ENCODE measurements at regions not wholly inside any gene's neighbourhood (a gene's known extent, or its start where the extent isn't known, plus 50 kb on each side); places are given as distances from the start of the nearest gene placed in this dataset.

DNA sequence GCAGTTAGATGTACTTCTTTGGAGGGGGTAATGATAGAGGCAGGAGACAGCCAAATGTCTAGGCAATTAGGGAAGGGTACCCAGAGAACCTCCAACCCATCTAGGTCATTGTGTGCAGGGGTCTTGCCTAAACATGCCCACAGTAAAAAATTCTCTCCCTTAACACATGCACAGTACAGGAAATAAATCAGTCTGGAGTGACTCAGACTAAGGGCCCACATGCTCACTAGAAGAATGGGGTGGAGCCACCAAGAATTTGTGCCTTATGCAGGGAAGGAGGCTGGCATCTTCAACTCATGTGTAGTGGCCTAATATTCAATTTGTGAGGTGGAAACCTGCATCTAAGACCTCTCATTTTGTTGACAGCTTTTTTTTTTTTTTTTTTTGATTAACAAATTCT is 945.3 kb upstream of the GRIA3 start:
- Histone ChIP-seq H3K36me3 (ENCODE audit: control insufficient read depth, insufficient read depth, low read length) (no peaks in the 10 kb centered on the region), H3K4me3 (no peak overlapping the region), H3K9me3 (replicated peaks; ENCODE audit: control insufficient read depth, insufficient read depth, low read depth, low read length) (no peaks in the 10 kb centered on the region), H3K9me1 (ENCODE audit: control insufficient read depth, insufficient read depth, low read length) (no peaks in the 10 kb centered on the region), H4K20me1 (replicated peaks; ENCODE audit: control insufficient read depth, insufficient read depth, low read length) (no peaks in the 10 kb centered on the region), H3K4me1 (replicated peaks in 1 of 2; ENCODE audit: control insufficient read depth in 2 of 2, insufficient read depth in 2 of 2, low read length in 2 of 2) (no peaks in the 10 kb centered on the region), H3K9ac (ENCODE audit: insufficient read depth in 1 of 2, low read depth in 2 of 2, low read length in 2 of 2) (no peak overlapping the region), H3K27me3 (ENCODE audit: control insufficient read depth in 2 of 2, insufficient read depth in 2 of 2, low read length in 2 of 2) (no peaks in the 10 kb centered on the region), H3K79me2 (ENCODE audit: control insufficient read depth, insufficient read depth, low read length) (no peaks in the 10 kb centered on the region), H3K27ac (ENCODE audit: extremely low read depth, low read depth, low read length) (no peak overlapping the region), H3K4me2 (ENCODE audit: insufficient read depth, low read length) (no peak overlapping the region), H2AFZ (ENCODE audit: low read depth, low read length) (no peak overlapping the region)
- FAIRE-seq (no peak), DNase-seq (ENCODE audit: extremely low read depth in 1 of 4, low spot score in 3 of 4) (no peak), ATAC-seq (no peak)
- intact Hi-C loops (cut with micrococcal nuclease) (no loop called here), in situ Hi-C loops (cut with MboI) (no loop called here)
- POLR2A ChIA-PET: interaction anchor here (0.7 kb wide), 1 partner anchor 305 kb away, joined by 4 read pairs; no protein-coding TSS in a partner anchor
- CTCF ChIA-PET (ENCODE audit: low intra/inter-chr PET ratio): no interaction called here
- TF ChIP-seq OTX1 (CRISPR knock-in tag; IDR thresholded peaks at IDR 0.05) (no peak), MYBL2 (IDR thresholded peaks at IDR 0.05; ENCODE audit: low read depth) (no peak), MYBL2 (CRISPR knock-in tag; IDR thresholded peaks at IDR 0.05; ENCODE audit: borderline replicate concordance) (no peak), ZBTB8A (IDR thresholded peaks at IDR 0.05; ENCODE audit: partially characterized antibody) (no peak), YBX1 (IDR thresholded peaks at IDR 0.05) (no peak), MAFF (IDR thresholded peaks at IDR 0.05; ENCODE audit: low read length) (no peak), ZNF324 (CRISPR knock-in tag; IDR thresholded peaks at IDR 0.05) (no peak), ZBTB17 (CRISPR knock-in tag; IDR thresholded peaks at IDR 0.05) (no peak)
- TF ChIP-seq, protein P1, sequence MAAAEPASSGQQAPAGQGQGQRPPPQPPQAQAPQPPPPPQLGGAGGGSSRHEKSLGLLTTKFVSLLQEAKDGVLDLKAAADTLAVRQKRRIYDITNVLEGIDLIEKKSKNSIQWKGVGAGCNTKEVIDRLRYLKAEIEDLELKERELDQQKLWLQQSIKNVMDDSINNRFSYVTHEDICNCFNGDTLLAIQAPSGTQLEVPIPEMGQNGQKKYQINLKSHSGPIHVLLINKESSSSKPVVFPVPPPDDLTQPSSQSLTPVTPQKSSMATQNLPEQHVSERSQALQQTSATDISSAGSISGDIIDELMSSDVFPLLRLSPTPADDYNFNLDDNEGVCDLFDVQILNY (CRISPR knock-in tag; IDR thresholded peaks at IDR 0.05): no peak
- TF ChIP-seq, protein P2, sequence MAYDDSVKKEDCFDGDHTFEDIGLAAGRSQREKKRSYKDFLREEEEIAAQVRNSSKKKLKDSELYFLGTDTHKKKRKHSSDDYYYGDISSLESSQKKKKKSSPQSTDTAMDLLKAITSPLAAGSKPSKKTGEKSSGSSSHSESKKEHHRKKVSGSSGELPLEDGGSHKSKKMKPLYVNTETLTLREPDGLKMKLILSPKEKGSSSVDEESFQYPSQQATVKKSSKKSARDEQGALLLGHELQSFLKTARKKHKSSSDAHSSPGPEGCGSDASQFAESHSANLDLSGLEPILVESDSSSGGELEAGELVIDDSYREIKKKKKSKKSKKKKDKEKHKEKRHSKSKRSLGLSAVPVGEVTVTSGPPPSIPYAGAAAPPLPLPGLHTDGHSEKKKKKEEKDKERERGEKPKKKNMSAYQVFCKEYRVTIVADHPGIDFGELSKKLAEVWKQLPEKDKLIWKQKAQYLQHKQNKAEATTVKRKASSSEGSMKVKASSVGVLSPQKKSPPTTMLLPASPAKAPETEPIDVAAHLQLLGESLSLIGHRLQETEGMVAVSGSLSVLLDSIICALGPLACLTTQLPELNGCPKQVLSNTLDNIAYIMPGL (CRISPR knock-in tag; IDR thresholded peaks at IDR 0.05): no peak
- no TSS peak for BruUV-seq (replicated peaks)

All from K562 (cell line).